ENCODE measurements at regions not wholly inside any gene's neighbourhood (a gene's known extent, or its start where the extent isn't known, plus 50 kb on each side); places are given as distances from the start of the nearest gene placed in this dataset.

GRCh38 chr22:22432479-22432878, 76.1 kb downstream of the ZNF280B start:
- no peak for DNase-seq
- TF ChIP-seq POLR2A (IDR thresholded peaks at IDR 0.05; ENCODE audit: low read length) (no peak), GATA1 (IDR thresholded peaks at IDR 0.05; ENCODE audit: low read depth, low read length) (no peak)

DNA sequence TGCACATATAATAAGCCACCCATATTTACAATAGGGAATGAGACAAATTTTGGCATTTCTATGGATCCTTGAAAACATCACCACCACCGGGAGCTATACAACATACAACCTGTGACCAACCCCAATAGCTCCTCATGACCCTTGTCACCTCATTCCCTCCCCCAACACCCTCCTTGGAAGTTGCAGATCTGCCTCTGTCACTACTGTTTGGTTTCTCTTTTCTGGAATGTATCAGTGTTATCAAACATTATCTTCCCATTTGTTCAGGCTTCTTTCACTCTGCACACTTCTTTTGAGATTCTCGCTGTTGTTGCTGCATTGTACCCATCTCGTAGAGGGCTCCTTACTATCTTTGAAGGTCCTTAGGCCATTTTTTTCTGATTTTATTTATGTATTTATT, 75.6 kb downstream of the ZNF280B start:
- no peak for DNase-seq
- TF ChIP-seq GATA1 (IDR thresholded peaks at IDR 0.05; ENCODE audit: low read depth, low read length) (no peak), POLR2A (IDR thresholded peaks at IDR 0.05; ENCODE audit: low read length) (no peak)

DNA sequence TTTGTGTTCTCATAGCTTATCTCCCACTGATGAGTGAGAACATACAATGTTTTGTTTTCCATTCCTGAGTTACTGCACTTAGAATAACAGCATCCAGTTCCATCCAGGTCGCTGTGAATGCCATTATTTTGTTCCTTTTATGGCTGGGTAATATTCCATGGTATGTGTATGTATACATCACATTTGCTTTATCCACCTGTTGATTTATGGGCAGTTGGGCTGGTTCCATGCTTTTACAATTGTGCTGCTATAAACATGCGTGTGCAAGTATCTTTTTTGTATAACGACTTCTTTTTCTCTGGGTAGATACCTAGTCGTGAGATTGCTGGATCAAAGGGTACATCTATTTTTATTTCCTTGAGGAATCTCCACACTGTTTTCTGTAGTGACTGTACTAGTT, 74.8 kb downstream of the ZNF280B start:
- no peak for DNase-seq
- TF ChIP-seq GATA1 (IDR thresholded peaks at IDR 0.05; ENCODE audit: low read depth, low read length) (no peak), POLR2A (IDR thresholded peaks at IDR 0.05; ENCODE audit: low read length) (no peak)
